WTC11 (cell line): ENCODE measurements at regions not wholly inside any gene's neighbourhood (a gene's known extent, or its start where the extent isn't known, plus 50 kb on each side); places are given as distances from the start of the nearest gene placed in this dataset.

Experiments used
- ATAC-seq: fragments of 200-7000 bp; cut with Tn5 transposase; 2 replicates; pipeline ENCODE4 v1.10.0; 2021; ENCODE audit warnings: mild to moderate bottlenecking, moderate library complexity
- CTCF ChIA-PET: fragments of 300-600 bp; sonication (Branson Sonifier 250); formaldehyde crosslinking; loops from one replicate; lab custom pipeline; 2021; ENCODE audit warnings: antibody characterized with exemption; lab: Charles Lee
- POLR2A ChIA-PET: fragments of 350-600 bp; sonication (Branson Sonifier 250); formaldehyde crosslinking; loops from one replicate; lab custom pipeline; 2021; ENCODE audit warnings: antibody characterized with exemption; lab: Charles Lee
- DNase-seq: peaks from one replicate; pipeline ENCODE4 v3.0.0; 2021; ENCODE audit warnings: low spot score
- H3K27ac Mint-ChIP-seq: 2 replicates; pipeline ENCODE4 v1.8.0; 2021; ENCODE audit warnings: mixed read lengths
- H3K27me3 Mint-ChIP-seq: 2 replicates; pipeline ENCODE4 v1.8.0; 2021; ENCODE audit warnings: low read depth, mild to moderate bottlenecking, moderate library complexity, mixed read lengths
- H3K36me3 Mint-ChIP-seq: 2 replicates; pipeline ENCODE4 v1.8.0; 2021; ENCODE audit warnings: mixed read lengths
- H3K4me1 Mint-ChIP-seq: 2 replicates; pipeline ENCODE4 v1.8.0; 2022; ENCODE audit warnings: mixed read lengths
- H3K4me3 Mint-ChIP-seq: 2 replicates; pipeline ENCODE4 v1.8.0; 2021; ENCODE audit warnings: mild to moderate bottlenecking, moderate library complexity, mixed read lengths
- H3K9me3 Mint-ChIP-seq: 2 replicates; pipeline ENCODE4 v1.8.0; 2021; ENCODE audit warnings: mixed read lengths
- E2F1 ChIP-seq: sonication (generic); formaldehyde crosslinking; IDR thresholded peaks from 2 replicates; pipeline ENCODE4 v1.8.0; 2022; ENCODE audit warnings: mild to moderate bottlenecking, missing genetic modification reagents
- E2F4 ChIP-seq: sonication (generic); formaldehyde crosslinking; IDR thresholded peaks from 2 replicates; pipeline ENCODE4 v1.8.1; 2022; ENCODE audit warnings: low read depth, mild to moderate bottlenecking, moderate library complexity, missing genetic modification reagents, borderline replicate concordance
- ERG ChIP-seq: fragments of 250-450 bp; sonication (Bioruptor Pico); IDR thresholded peaks from 2 replicates; pipeline ENCODE4 v1.8.0; 2021; ENCODE audit warnings: mild to moderate bottlenecking
- FOXP1 ChIP-seq: sonication (generic); formaldehyde crosslinking; IDR thresholded peaks from 2 replicates; pipeline ENCODE4 v1.8.0; 2022; ENCODE audit warnings: missing genetic modification reagents, mild to moderate bottlenecking, moderate library complexity, borderline replicate concordance
- FOXP4 ChIP-seq: sonication (generic); formaldehyde crosslinking; IDR thresholded peaks from 2 replicates; pipeline ENCODE4 v1.8.0; 2022; ENCODE audit warnings: mild to moderate bottlenecking, missing genetic modification reagents
- MAX ChIP-seq: sonication (generic); formaldehyde crosslinking; IDR thresholded peaks from 2 replicates; pipeline ENCODE4 v1.8.0; 2022; ENCODE audit warnings: mild to moderate bottlenecking, missing genetic modification reagents
- NFE2L1 ChIP-seq: sonication (generic); formaldehyde crosslinking; IDR thresholded peaks from 2 replicates; pipeline ENCODE4 v1.8.1; 2023; ENCODE audit warnings: missing genetic modification reagents
- NR1H2 ChIP-seq: sonication (generic); formaldehyde crosslinking; IDR thresholded peaks from 2 replicates; pipeline ENCODE4 v1.9.0; 2021; ENCODE audit warnings: mild to moderate bottlenecking, moderate library complexity, missing genetic modification reagents
- SMAD3 ChIP-seq: sonication (generic); formaldehyde crosslinking; IDR thresholded peaks from 2 replicates; pipeline ENCODE4 v1.8.0; 2022; ENCODE audit warnings: missing genetic modification reagents, mild to moderate bottlenecking, borderline replicate concordance
- SP1 ChIP-seq: sonication (generic); formaldehyde crosslinking; conservative IDR thresholded peaks from 2 replicates; pipeline ENCODE4 v1.8.1; 2022; ENCODE audit warnings: missing genetic modification reagents
- TEAD4 ChIP-seq: sonication (generic); formaldehyde crosslinking; IDR thresholded peaks from 2 replicates; pipeline ENCODE4 v1.8.0; 2022; ENCODE audit warnings: mild to moderate bottlenecking, missing genetic modification reagents
- ZMAT4 ChIP-seq: fragments of 250-450 bp; sonication (Bioruptor Pico); IDR thresholded peaks from 2 replicates; pipeline ENCODE4 v1.9.0; 2021; ENCODE audit warnings: mild to moderate bottlenecking
- ZNF121 ChIP-seq: sonication (generic); formaldehyde crosslinking; IDR thresholded peaks from 2 replicates; pipeline ENCODE4 v1.8.0; 2023; ENCODE audit warnings: missing genetic modification reagents
- ZNF232 ChIP-seq: sonication (generic); formaldehyde crosslinking; IDR thresholded peaks from 2 replicates; pipeline ENCODE4 v1.8.0; 2022; ENCODE audit warnings: mild to moderate bottlenecking, missing genetic modification reagents
- ZNF281 ChIP-seq: sonication (generic); formaldehyde crosslinking; IDR thresholded peaks from 2 replicates; pipeline ENCODE4 v1.8.0; 2023; ENCODE audit warnings: mild to moderate bottlenecking, missing genetic modification reagents
- ZNF317 ChIP-seq: sonication (generic); formaldehyde crosslinking; IDR thresholded peaks from 2 replicates; pipeline ENCODE4 v1.8.1; 2023; ENCODE audit warnings: low read depth, mild to moderate bottlenecking, moderate library complexity, missing genetic modification reagents, borderline replicate concordance
- ZNF423 ChIP-seq: fragments of 250-450 bp; sonication (Bioruptor Pico); IDR thresholded peaks from 2 replicates; pipeline ENCODE4 v2.1.2; 2022; ENCODE audit warnings: mild to moderate bottlenecking, moderate library complexity
- ZSCAN18 ChIP-seq: fragments of 250-450 bp; sonication (Bioruptor Pico); IDR thresholded peaks from 2 replicates; pipeline ENCODE4 v2.1.2; 2022; ENCODE audit warnings: mild to moderate bottlenecking, moderate library complexity

GRCh38 chr5:125794922-125795321 is 628.3 kb upstream of the GRAMD2B start:
- POLR2A ChIA-PET, result no interaction called here
- H3K4me3 Mint-ChIP-seq, result no peak overlapping the region
- TF ChIP-seq ERG, result no peak
- no peak for TF ChIP-seq ZSCAN18 (CRISPR knock-in tag)
- no peak for TF ChIP-seq TEAD4
- no peak for TF ChIP-seq SP1 (CRISPR knock-in tag)
- TF ChIP-seq ZNF317 (CRISPR knock-in tag), result no peak
- TF ChIP-seq SMAD3, result no peak
- TF ChIP-seq E2F4 (CRISPR knock-in tag), result no peak
- no peak for TF ChIP-seq ZNF423
- no peak for TF ChIP-seq NFE2L1 (CRISPR knock-in tag)
- no peak for TF ChIP-seq NR1H2 (CRISPR knock-in tag)
- TF ChIP-seq ZNF281 (CRISPR knock-in tag), result no peak
- TF ChIP-seq E2F1 (CRISPR knock-in tag), result no peak
- TF ChIP-seq FOXP4, result no peak
- TF ChIP-seq MAX (CRISPR knock-in tag), result no peak
- TF ChIP-seq ZNF232 (CRISPR knock-in tag), result no peak
- no peak for TF ChIP-seq ZNF121 (CRISPR knock-in tag)
- no peak for TF ChIP-seq FOXP1 (CRISPR knock-in tag)
- TF ChIP-seq ZMAT4 (CRISPR knock-in tag), result no peak
- ATAC-seq (no peak), DNase-seq (no peak)
- CTCF ChIA-PET, result no interaction called here
- peaks cover 7% of the 10 kb centered on the region for H3K4me1 Mint-ChIP-seq
- no peak overlapping the region for H3K27ac Mint-ChIP-seq
- peaks cover 10% of the 10 kb centered on the region for H3K9me3 Mint-ChIP-seq
- no peaks in the 10 kb centered on the region for H3K36me3 Mint-ChIP-seq
- no peaks in the 10 kb centered on the region for H3K27me3 Mint-ChIP-seq
